WERI-Rb-1 (cell line): ENCODE measurements at regions not wholly inside any gene's neighbourhood (a gene's known extent, or its start where the extent isn't known, plus 50 kb on each side); places are given as distances from the start of the nearest gene placed in this dataset.

Experiments
- DNase-seq: peaks from one replicate; pipeline ENCODE4 v3.0.0-alpha.2; 2020
- H3K27ac ChIP-seq: fragments of 250-450 bp; sonication (Bioruptor Pico); 2 replicates; pipeline ENCODE4 v1.5.1; 2020; ENCODE audit warnings: mild to moderate bottlenecking, moderate library complexity
- H3K27me3 ChIP-seq: fragments of 250-450 bp; sonication (Bioruptor Pico); 2 replicates; pipeline ENCODE4 v1.5.1; 2021; ENCODE audit warnings: mild to moderate bottlenecking, low read depth, moderate library complexity; ENCODE audit not compliant: insufficient read depth, severe bottlenecking
- H3K36me3 ChIP-seq: fragments of 250-450 bp; sonication (Bioruptor Pico); 2 replicates; pipeline ENCODE4 v1.5.1; 2020; ENCODE audit warnings: mild to moderate bottlenecking, moderate library complexity
- H3K4me3 ChIP-seq: 2 replicates; pipeline ENCODE4 v1.5.1; 2011; ENCODE audit warnings: low read depth, mild to moderate bottlenecking, control low read depth, low read length
- H3K9me3 ChIP-seq: fragments of 250-450 bp; sonication (Bioruptor Pico); 2 replicates; pipeline ENCODE4 v1.5.1; 2021; ENCODE audit warnings: mild to moderate bottlenecking, moderate library complexity; ENCODE audit not compliant: severe bottlenecking
- CTCF ChIP-seq: IDR thresholded peaks from 2 replicates; pipeline ENCODE4 v1.5.1; 2011; ENCODE audit warnings: low read depth, mild to moderate bottlenecking, control low read depth, inconsistent platforms, low read length

- H3K9me3 ChIP-seq, result no peaks in the 10 kb centered on the region
- no peak overlapping the region for H3K27ac ChIP-seq
- H3K27me3 ChIP-seq, result peaks cover 7% of the 10 kb centered on the region
- no peak for TF ChIP-seq CTCF
- H3K4me3 ChIP-seq, result no peak overlapping the region
- H3K36me3 ChIP-seq, result no peaks in the 10 kb centered on the region
- DNase-seq, result no peak
These were observed 50.1 kb upstream of the PJA1 start for GRCh38 chrX:69215161-69215875.
